Lower leg skin (tissue), 3 donors: ENCODE measurements at regions not wholly inside any gene's neighbourhood (a gene's known extent, or its start where the extent isn't known, plus 50 kb on each side); places are given as distances from the start of the nearest gene placed in this dataset.

Source experiments
- POLR2A ChIP-seq, 2 donors: fragments of 450-650 bp; IDR thresholded peaks; one replicate each; pipeline ENCODE4 v1.6.1; 2016 to 2017; ENCODE audit warnings: antibody characterized with exemption in 2 of 2, mild to moderate bottlenecking in 1 of 2, moderate library complexity in 1 of 2
- TF ChIP-seq, protein P1 (sequence below), 3 donors: fragments of 450-650 bp; IDR thresholded peaks; one replicate each; pipeline ENCODE4 v1.5.1; 2016; ENCODE audit warnings: antibody characterized with exemption in 3 of 3, mild to moderate bottlenecking in 3 of 3, moderate library complexity in 2 of 3

DNA sequence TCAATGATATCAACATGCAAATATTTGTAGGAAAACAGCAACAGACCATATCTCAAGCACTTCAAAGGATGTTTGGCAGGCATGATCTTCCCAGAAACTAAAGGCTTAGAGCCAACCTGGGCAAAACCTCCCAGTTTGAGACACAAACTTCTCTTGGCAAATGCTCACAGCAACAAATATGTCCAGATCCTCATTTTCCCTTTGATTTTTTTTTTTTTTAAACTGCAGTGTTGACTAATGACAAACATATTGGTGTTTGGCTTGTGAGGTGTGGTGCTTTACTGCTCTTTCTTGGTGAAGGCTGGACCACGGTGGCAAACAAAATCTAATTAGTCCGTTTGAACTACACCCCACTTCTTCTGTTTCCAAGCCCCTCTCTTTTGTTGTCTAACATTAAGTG is 87.2 kb downstream of the EBLN2 start:
- TF ChIP-seq, protein P1, sequence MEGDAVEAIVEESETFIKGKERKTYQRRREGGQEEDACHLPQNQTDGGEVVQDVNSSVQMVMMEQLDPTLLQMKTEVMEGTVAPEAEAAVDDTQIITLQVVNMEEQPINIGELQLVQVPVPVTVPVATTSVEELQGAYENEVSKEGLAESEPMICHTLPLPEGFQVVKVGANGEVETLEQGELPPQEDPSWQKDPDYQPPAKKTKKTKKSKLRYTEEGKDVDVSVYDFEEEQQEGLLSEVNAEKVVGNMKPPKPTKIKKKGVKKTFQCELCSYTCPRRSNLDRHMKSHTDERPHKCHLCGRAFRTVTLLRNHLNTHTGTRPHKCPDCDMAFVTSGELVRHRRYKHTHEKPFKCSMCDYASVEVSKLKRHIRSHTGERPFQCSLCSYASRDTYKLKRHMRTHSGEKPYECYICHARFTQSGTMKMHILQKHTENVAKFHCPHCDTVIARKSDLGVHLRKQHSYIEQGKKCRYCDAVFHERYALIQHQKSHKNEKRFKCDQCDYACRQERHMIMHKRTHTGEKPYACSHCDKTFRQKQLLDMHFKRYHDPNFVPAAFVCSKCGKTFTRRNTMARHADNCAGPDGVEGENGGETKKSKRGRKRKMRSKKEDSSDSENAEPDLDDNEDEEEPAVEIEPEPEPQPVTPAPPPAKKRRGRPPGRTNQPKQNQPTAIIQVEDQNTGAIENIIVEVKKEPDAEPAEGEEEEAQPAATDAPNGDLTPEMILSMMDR (IDR thresholded peaks at IDR 0.05) = no peak
- no peak for TF ChIP-seq POLR2A (IDR thresholded peaks at IDR 0.05)
